Glutamatergic neuron (in vitro differentiated cells): ENCODE measurements at regions not wholly inside any gene's neighbourhood (a gene's known extent, or its start where the extent isn't known, plus 50 kb on each side); places are given as distances from the start of the nearest gene placed in this dataset.

Experiments used
- DNase-seq: peaks from one replicate; pipeline ENCODE4 v3.0.0; 2022
- H3K27ac Mint-ChIP-seq: one replicate; pipeline ENCODE4 v1.8.0; 2020; ENCODE audit warnings: mild to moderate bottlenecking, mixed read lengths, inconsistent platforms; ENCODE audit not compliant: unreplicated experiment
- H3K27me3 Mint-ChIP-seq: one replicate; pipeline ENCODE4 v1.8.0; 2020; ENCODE audit warnings: mild to moderate bottlenecking, moderate library complexity, mixed read lengths, inconsistent platforms; ENCODE audit not compliant: unreplicated experiment
- H3K36me3 Mint-ChIP-seq: one replicate; pipeline ENCODE4 v1.8.0; 2020; ENCODE audit warnings: mild to moderate bottlenecking, mixed read lengths, inconsistent platforms; ENCODE audit not compliant: unreplicated experiment
- H3K4me1 Mint-ChIP-seq: one replicate; pipeline ENCODE4 v1.8.0; 2020; ENCODE audit warnings: mild to moderate bottlenecking, low read depth, mixed read lengths, inconsistent platforms; ENCODE audit not compliant: unreplicated experiment
- H3K4me3 Mint-ChIP-seq: one replicate; pipeline ENCODE4 v1.8.0; 2020; ENCODE audit warnings: mild to moderate bottlenecking, mixed read lengths, inconsistent platforms; ENCODE audit not compliant: unreplicated experiment
- H3K9me3 Mint-ChIP-seq: one replicate; pipeline ENCODE4 v1.8.0; 2020; ENCODE audit warnings: mild to moderate bottlenecking, moderate library complexity, mixed read lengths, inconsistent platforms; ENCODE audit not compliant: unreplicated experiment
- TF ChIP-seq, protein P1 (sequence below): fragments of 200-600 bp; sonication (generic); IDR thresholded peaks from one replicate; pipeline ENCODE4 v1.5.0; 2021; ENCODE audit not compliant: partially characterized antibody, unreplicated experiment

DNA sequence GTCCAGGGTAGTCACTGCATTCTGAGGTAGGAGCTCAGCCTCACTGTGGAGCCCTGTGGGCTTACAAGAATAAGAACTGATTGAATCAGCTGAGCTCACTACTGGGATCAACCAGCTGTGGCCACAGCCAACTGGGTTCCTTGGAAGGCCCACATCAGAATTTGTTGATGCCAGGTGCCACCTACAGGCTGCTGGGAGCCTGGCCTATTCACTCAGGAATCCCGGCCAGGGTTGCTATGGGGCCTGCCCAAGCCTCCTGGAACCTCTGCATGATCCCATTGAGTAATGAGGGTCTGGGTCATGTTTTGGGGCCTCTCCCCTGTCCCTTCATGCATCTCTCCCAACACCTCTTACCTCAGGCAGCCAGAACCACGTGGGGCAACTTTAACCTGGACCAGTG lies 53.9 kb upstream of the KIAA1210 start:
- no peak overlapping the region for H3K4me3 Mint-ChIP-seq
- H3K27me3 Mint-ChIP-seq, result peaks cover 7% of the 10 kb centered on the region
- no peak overlapping the region for H3K27ac Mint-ChIP-seq
- peaks cover 13% of the 10 kb centered on the region for H3K4me1 Mint-ChIP-seq
- peaks cover 6% of the 10 kb centered on the region for H3K9me3 Mint-ChIP-seq
- DNase-seq, result no peak
- H3K36me3 Mint-ChIP-seq, result no peaks in the 10 kb centered on the region
- TF ChIP-seq, protein P1, sequence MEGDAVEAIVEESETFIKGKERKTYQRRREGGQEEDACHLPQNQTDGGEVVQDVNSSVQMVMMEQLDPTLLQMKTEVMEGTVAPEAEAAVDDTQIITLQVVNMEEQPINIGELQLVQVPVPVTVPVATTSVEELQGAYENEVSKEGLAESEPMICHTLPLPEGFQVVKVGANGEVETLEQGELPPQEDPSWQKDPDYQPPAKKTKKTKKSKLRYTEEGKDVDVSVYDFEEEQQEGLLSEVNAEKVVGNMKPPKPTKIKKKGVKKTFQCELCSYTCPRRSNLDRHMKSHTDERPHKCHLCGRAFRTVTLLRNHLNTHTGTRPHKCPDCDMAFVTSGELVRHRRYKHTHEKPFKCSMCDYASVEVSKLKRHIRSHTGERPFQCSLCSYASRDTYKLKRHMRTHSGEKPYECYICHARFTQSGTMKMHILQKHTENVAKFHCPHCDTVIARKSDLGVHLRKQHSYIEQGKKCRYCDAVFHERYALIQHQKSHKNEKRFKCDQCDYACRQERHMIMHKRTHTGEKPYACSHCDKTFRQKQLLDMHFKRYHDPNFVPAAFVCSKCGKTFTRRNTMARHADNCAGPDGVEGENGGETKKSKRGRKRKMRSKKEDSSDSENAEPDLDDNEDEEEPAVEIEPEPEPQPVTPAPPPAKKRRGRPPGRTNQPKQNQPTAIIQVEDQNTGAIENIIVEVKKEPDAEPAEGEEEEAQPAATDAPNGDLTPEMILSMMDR, result no peak

GRCh38 chrX:119186194-119186593 lies 49.9 kb upstream of the PGRMC1 start:
- H3K4me3 Mint-ChIP-seq, result no peak overlapping the region
- TF ChIP-seq, protein P1, result no peak

More at GRCh38 chrX:119186194-119186593, 49.9 kb upstream of the PGRMC1 start:
- DNase-seq, result no peak
- no peaks in the 10 kb centered on the region for H3K36me3 Mint-ChIP-seq
- no peaks in the 10 kb centered on the region for H3K9me3 Mint-ChIP-seq
- peaks cover 25% of the 10 kb centered on the region for H3K4me1 Mint-ChIP-seq
- H3K27me3 Mint-ChIP-seq, result peaks cover 4% of the 10 kb centered on the region
- H3K27ac Mint-ChIP-seq, result peak overlapping the region; percentile 55
